ENCODE measurements at regions not wholly inside any gene's neighbourhood (a gene's known extent, or its start where the extent isn't known, plus 50 kb on each side); places are given as distances from the start of the nearest gene placed in this dataset.

GRCh38 chr13:91153372-91153771 lies 194.1 kb upstream of the MIR17HG start:
- TF ChIP-seq CTCF (IDR thresholded peaks at IDR 0.05; ENCODE audit: low read depth, low read length) (no peak), EZH2phosphoT487 (IDR thresholded peaks at IDR 0.05; ENCODE audit: low read depth) (no peak)

Measured in OCI-LY3 (cell line).